ENCODE measurements at regions not wholly inside any gene's neighbourhood (a gene's known extent, or its start where the extent isn't known, plus 50 kb on each side); places are given as distances from the start of the nearest gene placed in this dataset.

GRCh38 chr6:125546841-125547251 is 202.6 kb upstream of the HEY2 start:
- Mint-ChIP-seq H3K4me3 (no peak overlapping the region), H3K36me3 (ENCODE audit: low read depth) (no peaks in the 10 kb centered on the region)

GRCh38 chr6:125547381-125547780 is 202.1 kb upstream of the HEY2 start:
- Mint-ChIP-seq H3K27me3 (ENCODE audit: low read depth) (peaks cover 4% of the 10 kb centered on the region), H3K27ac (peak overlapping the region in 1 of 3 experiments; percentile 30), H3K36me3 (ENCODE audit: low read depth) (no peaks in the 10 kb centered on the region), H3K4me3 (no peak overlapping the region), H3K4me1 (peaks cover 7% of the 10 kb centered on the region), H3K9me3 (no peaks in the 10 kb centered on the region)
- TF ChIP-seq, protein P1, sequence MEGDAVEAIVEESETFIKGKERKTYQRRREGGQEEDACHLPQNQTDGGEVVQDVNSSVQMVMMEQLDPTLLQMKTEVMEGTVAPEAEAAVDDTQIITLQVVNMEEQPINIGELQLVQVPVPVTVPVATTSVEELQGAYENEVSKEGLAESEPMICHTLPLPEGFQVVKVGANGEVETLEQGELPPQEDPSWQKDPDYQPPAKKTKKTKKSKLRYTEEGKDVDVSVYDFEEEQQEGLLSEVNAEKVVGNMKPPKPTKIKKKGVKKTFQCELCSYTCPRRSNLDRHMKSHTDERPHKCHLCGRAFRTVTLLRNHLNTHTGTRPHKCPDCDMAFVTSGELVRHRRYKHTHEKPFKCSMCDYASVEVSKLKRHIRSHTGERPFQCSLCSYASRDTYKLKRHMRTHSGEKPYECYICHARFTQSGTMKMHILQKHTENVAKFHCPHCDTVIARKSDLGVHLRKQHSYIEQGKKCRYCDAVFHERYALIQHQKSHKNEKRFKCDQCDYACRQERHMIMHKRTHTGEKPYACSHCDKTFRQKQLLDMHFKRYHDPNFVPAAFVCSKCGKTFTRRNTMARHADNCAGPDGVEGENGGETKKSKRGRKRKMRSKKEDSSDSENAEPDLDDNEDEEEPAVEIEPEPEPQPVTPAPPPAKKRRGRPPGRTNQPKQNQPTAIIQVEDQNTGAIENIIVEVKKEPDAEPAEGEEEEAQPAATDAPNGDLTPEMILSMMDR (IDR thresholded peaks at IDR 0.05; ENCODE audit: unreplicated experiment in 3 of 3): no peak

More at GRCh38 chr6:125546841-125547251, 202.6 kb upstream of the HEY2 start:
- TF ChIP-seq, protein P1 (IDR thresholded peaks at IDR 0.05; ENCODE audit: unreplicated experiment in 3 of 3): no peak
- Mint-ChIP-seq H3K4me1 (peaks cover 7% of the 10 kb centered on the region), H3K9me3 (no peaks in the 10 kb centered on the region), H3K27ac (peak overlapping the region in 1 of 3 experiments; percentile 30), H3K27me3 (ENCODE audit: low read depth) (peaks cover 4% of the 10 kb centered on the region)

GRCh38 chr6:125549202-125549884 is 200.1 kb upstream of the HEY2 start:
- H3K4me3 Mint-ChIP-seq: no peak overlapping the region
- no peaks in the 10 kb centered on the region for H3K27me3 Mint-ChIP-seq (ENCODE audit: low read depth)
- no peaks in the 10 kb centered on the region for H3K36me3 Mint-ChIP-seq (ENCODE audit: low read depth)
- TF ChIP-seq, protein P1 (IDR thresholded peaks at IDR 0.05; ENCODE audit: unreplicated experiment in 3 of 3): no peak
- H3K27ac Mint-ChIP-seq: peak overlapping the region in 1 of 3 experiments; percentile 38
- no peaks in the 10 kb centered on the region for H3K9me3 Mint-ChIP-seq
- peaks cover 7% of the 10 kb centered on the region for H3K4me1 Mint-ChIP-seq

DNA sequence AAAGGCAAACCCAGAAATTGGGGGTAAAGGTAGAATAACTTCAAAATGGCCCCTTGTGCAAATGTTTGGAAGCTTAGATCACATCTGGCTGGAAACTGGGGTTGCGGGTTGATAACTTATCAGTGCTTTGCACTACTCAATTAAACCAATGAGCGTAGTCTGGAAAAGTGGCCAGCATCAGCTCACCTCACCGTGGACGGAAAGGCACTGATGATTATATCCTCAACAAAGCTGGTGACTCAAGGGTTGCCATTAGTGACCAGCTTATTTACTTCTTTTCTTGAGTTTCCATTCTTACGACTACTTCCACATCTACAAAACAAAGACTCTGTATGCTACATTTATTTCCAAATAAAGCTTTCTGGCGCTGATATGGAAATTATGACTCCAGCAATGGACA is 198.5 kb upstream of the HEY2 start:
- no peaks in the 10 kb centered on the region for H3K9me3 Mint-ChIP-seq
- no peak overlapping the region for H3K4me3 Mint-ChIP-seq
- H3K4me1 Mint-ChIP-seq: peaks cover 9% of the 10 kb centered on the region
- no peaks in the 10 kb centered on the region for H3K27me3 Mint-ChIP-seq (ENCODE audit: low read depth)
- H3K36me3 Mint-ChIP-seq (ENCODE audit: low read depth): no peaks in the 10 kb centered on the region
- H3K27ac Mint-ChIP-seq: no peak overlapping the region
- TF ChIP-seq, protein P1 (IDR thresholded peaks at IDR 0.05; ENCODE audit: unreplicated experiment in 3 of 3): no peak

- peaks cover 18% of the 10 kb centered on the region for H3K4me1 Mint-ChIP-seq
- no peaks in the 10 kb centered on the region for H3K9me3 Mint-ChIP-seq
- H3K27me3 Mint-ChIP-seq (ENCODE audit: low read depth): no peaks in the 10 kb centered on the region
- no peak overlapping the region for H3K4me3 Mint-ChIP-seq
- no peaks in the 10 kb centered on the region for H3K36me3 Mint-ChIP-seq (ENCODE audit: low read depth)
- no peak overlapping the region for H3K27ac Mint-ChIP-seq
- TF ChIP-seq, protein P1 (IDR thresholded peaks at IDR 0.05; ENCODE audit: unreplicated experiment in 3 of 3): no peak
These were observed 196.6 kb upstream of the HEY2 start for GRCh38 chr6:125552819-125553218.

- Mint-ChIP-seq H3K4me1 (peaks cover 26% of the 10 kb centered on the region), H3K27ac (no peak overlapping the region), H3K4me3 (no peak overlapping the region), H3K27me3 (ENCODE audit: low read depth) (peaks cover 5% of the 10 kb centered on the region), H3K9me3 (no peaks in the 10 kb centered on the region), H3K36me3 (ENCODE audit: low read depth) (no peaks in the 10 kb centered on the region)
- TF ChIP-seq, protein P1 (IDR thresholded peaks at IDR 0.05; ENCODE audit: unreplicated experiment in 3 of 3): no peak
These were observed 195.0 kb upstream of the HEY2 start for GRCh38 chr6:125554456-125554855.
